MM.1S (cell line): ENCODE measurements at regions not wholly inside any gene's neighbourhood (a gene's known extent, or its start where the extent isn't known, plus 50 kb on each side); places are given as distances from the start of the nearest gene placed in this dataset.

Experiments used
- DNase-seq: peaks from one replicate; pipeline ENCODE4 v3.0.0-alpha.2; 2015
- H2AFZ ChIP-seq: fragments of 300-600 bp; sonication (generic); 2 replicates; pipeline ENCODE4 v1.6.0; 2016; ENCODE audit warnings: antibody characterized with exemption, low read length
- H3F3A ChIP-seq: fragments of 300-600 bp; sonication (generic); 2 replicates; pipeline ENCODE4 v1.6.1; 2016; ENCODE audit warnings: mild to moderate bottlenecking, antibody characterized with exemption, low read length, moderate library complexity, mixed read lengths; ENCODE audit not compliant: insufficient read depth
- H3K27ac ChIP-seq: fragments of 300-600 bp; sonication (generic); 2 replicates; pipeline ENCODE4 v1.5.1; 2016; ENCODE audit warnings: mild to moderate bottlenecking, low read length
- H3K27me3 ChIP-seq: fragments of 300-600 bp; sonication (generic); replicated peaks from 2 replicates; pipeline ENCODE4 v1.6.0; 2016; ENCODE audit warnings: low read length; ENCODE audit not compliant: insufficient read depth
- H3K36me3 ChIP-seq: fragments of 300-600 bp; sonication (generic); replicated peaks from 2 replicates; pipeline ENCODE4 v1.6.1; 2016; ENCODE audit warnings: mild to moderate bottlenecking, low read length, mixed read lengths; ENCODE audit not compliant: insufficient read depth
- H3K4me1 ChIP-seq: fragments of 300-600 bp; sonication (generic); 2 replicates; pipeline ENCODE4 v1.6.1; 2016; ENCODE audit warnings: low read length, mixed read lengths
- H3K4me2 ChIP-seq: fragments of 300-600 bp; sonication (generic); 2 replicates; pipeline ENCODE4 v1.6.0; 2016; ENCODE audit warnings: low read depth, low read length
- H3K4me3 ChIP-seq: fragments of 300-600 bp; sonication (generic); 2 replicates; pipeline ENCODE4 v1.5.1; 2016; ENCODE audit warnings: low read length, mixed read lengths
- H3K79me2 ChIP-seq: fragments of 300-600 bp; sonication (generic); 2 replicates; pipeline ENCODE4 v1.6.1; 2016; ENCODE audit warnings: mixed run types, low read length, mixed read lengths
- H3K9ac ChIP-seq: fragments of 300-600 bp; sonication (generic); 2 replicates; pipeline ENCODE4 v1.6.1; 2016; ENCODE audit warnings: low read length, mixed read lengths
- H3K9me2 ChIP-seq: fragments of 300-600 bp; sonication (generic); replicated peaks from 2 replicates; pipeline ENCODE4 v1.6.1; 2016; ENCODE audit warnings: mild to moderate bottlenecking, low read length, mixed read lengths; ENCODE audit not compliant: insufficient read depth
- H3K9me3 ChIP-seq: fragments of 300-600 bp; sonication (generic); replicated peaks from 2 replicates; pipeline ENCODE4 v1.6.1; 2016; ENCODE audit warnings: mild to moderate bottlenecking, low read length, mixed read lengths; ENCODE audit not compliant: insufficient read depth
- H4K20me1 ChIP-seq: fragments of 300-600 bp; sonication (generic); 2 replicates; pipeline ENCODE4 v1.6.1; 2016; ENCODE audit warnings: mild to moderate bottlenecking, low read length, moderate library complexity, mixed read lengths; ENCODE audit not compliant: insufficient read depth
- CTCF ChIP-seq: fragments of 300-600 bp; sonication (generic); IDR thresholded peaks from 2 replicates; pipeline ENCODE4 v1.5.1; 2016; ENCODE audit warnings: antibody characterized with exemption, low read length, mixed read lengths
- EZH2 ChIP-seq: fragments of 300-600 bp; sonication (generic); optimal IDR thresholded peaks from 2 replicates; pipeline ENCODE3; 2017; ENCODE audit warnings: low read depth, mild to moderate bottlenecking, antibody characterized with exemption, low read length, mixed read lengths
- EZH2phosphoT487 ChIP-seq: fragments of 300-600 bp; sonication (generic); IDR thresholded peaks from 2 replicates; pipeline ENCODE4 v1.6.1; 2018; ENCODE audit warnings: antibody characterized with exemption, low read length

- Histone ChIP-seq H3K9me2 (no peaks in the 10 kb centered on the region), H3K4me1 (no peaks in the 10 kb centered on the region), H3F3A (no peaks in the 10 kb centered on the region), H3K9me3 (no peaks in the 10 kb centered on the region), H3K27ac (no peak overlapping the region), H4K20me1 (no peaks in the 10 kb centered on the region), H3K27me3 (no peaks in the 10 kb centered on the region), H2AFZ (no peak overlapping the region), H3K4me3 (no peak overlapping the region), H3K9ac (no peak overlapping the region), H3K4me2 (no peak overlapping the region), H3K36me3 (no peaks in the 10 kb centered on the region), H3K79me2 (no peaks in the 10 kb centered on the region)
- TF ChIP-seq EZH2phosphoT487, result no peak
- no peak for TF ChIP-seq CTCF
- DNase-seq, result no peak
Measured at GRCh38 chr4:96606451-96606850, 766.6 kb downstream of the PDHA2 start.

GRCh38 chr4:96626023-96626422 lies 786.1 kb downstream of the PDHA2 start:
- H4K20me1 ChIP-seq, result no peaks in the 10 kb centered on the region
- no peak overlapping the region for H3K4me2 ChIP-seq
- H3K9me3 ChIP-seq, result no peaks in the 10 kb centered on the region
- no peak overlapping the region for H3K9ac ChIP-seq
- no peaks in the 10 kb centered on the region for H3K9me2 ChIP-seq
- no peaks in the 10 kb centered on the region for H3F3A ChIP-seq
- no peaks in the 10 kb centered on the region for H3K79me2 ChIP-seq
- DNase-seq, result no peak
- TF ChIP-seq EZH2, result no peak
- TF ChIP-seq EZH2phosphoT487, result no peak
- no peak for TF ChIP-seq CTCF
- no peak overlapping the region for H3K4me3 ChIP-seq
- no peaks in the 10 kb centered on the region for H3K36me3 ChIP-seq
- H3K27ac ChIP-seq, result no peak overlapping the region
- no peaks in the 10 kb centered on the region for H3K27me3 ChIP-seq
- H2AFZ ChIP-seq, result no peak overlapping the region
- H3K4me1 ChIP-seq, result no peaks in the 10 kb centered on the region

- Histone ChIP-seq H3K4me2 (no peak overlapping the region), H4K20me1 (no peaks in the 10 kb centered on the region), H3K27ac (no peak overlapping the region), H3F3A (no peaks in the 10 kb centered on the region), H3K9ac (no peak overlapping the region), H3K9me2 (no peaks in the 10 kb centered on the region), H3K27me3 (no peaks in the 10 kb centered on the region), H2AFZ (no peak overlapping the region), H3K36me3 (no peaks in the 10 kb centered on the region), H3K4me1 (no peaks in the 10 kb centered on the region), H3K4me3 (no peak overlapping the region), H3K79me2 (no peaks in the 10 kb centered on the region), H3K9me3 (no peaks in the 10 kb centered on the region)
- DNase-seq, result no peak
- TF ChIP-seq EZH2 (no peak), EZH2phosphoT487 (no peak), CTCF (no peak)
Measured at GRCh38 chr4:96630839-96631238, 790.9 kb downstream of the PDHA2 start.

- no peak overlapping the region for H3K4me2 ChIP-seq
- no peak for DNase-seq
- H3K9ac ChIP-seq, result no peak overlapping the region
- H3K4me1 ChIP-seq, result no peaks in the 10 kb centered on the region
- no peaks in the 10 kb centered on the region for H3K9me2 ChIP-seq
- no peaks in the 10 kb centered on the region for H4K20me1 ChIP-seq
- no peak overlapping the region for H3K27ac ChIP-seq
- H3K36me3 ChIP-seq, result no peaks in the 10 kb centered on the region
- no peak overlapping the region for H3K4me3 ChIP-seq
- no peak overlapping the region for H2AFZ ChIP-seq
- H3K9me3 ChIP-seq, result no peaks in the 10 kb centered on the region
- no peaks in the 10 kb centered on the region for H3F3A ChIP-seq
- H3K79me2 ChIP-seq, result no peaks in the 10 kb centered on the region
- no peaks in the 10 kb centered on the region for H3K27me3 ChIP-seq
- TF ChIP-seq EZH2phosphoT487 (no peak), CTCF (no peak), EZH2 (no peak)
Measured at GRCh38 chr4:96637971-96638412, 798.1 kb downstream of the PDHA2 start.
